RKO (cell line): ENCODE measurements at regions not wholly inside any gene's neighbourhood (a gene's known extent, or its start where the extent isn't known, plus 50 kb on each side); places are given as distances from the start of the nearest gene placed in this dataset.
A peak's percentile ranks its signal among the peaks of the same experiment; 100 is the strongest.

ENCODE experiments used
- DNase-seq: peaks from one replicate; pipeline ENCODE4 v3.0.0-alpha.2; 2016; ENCODE audit warnings: low spot score

DNA sequence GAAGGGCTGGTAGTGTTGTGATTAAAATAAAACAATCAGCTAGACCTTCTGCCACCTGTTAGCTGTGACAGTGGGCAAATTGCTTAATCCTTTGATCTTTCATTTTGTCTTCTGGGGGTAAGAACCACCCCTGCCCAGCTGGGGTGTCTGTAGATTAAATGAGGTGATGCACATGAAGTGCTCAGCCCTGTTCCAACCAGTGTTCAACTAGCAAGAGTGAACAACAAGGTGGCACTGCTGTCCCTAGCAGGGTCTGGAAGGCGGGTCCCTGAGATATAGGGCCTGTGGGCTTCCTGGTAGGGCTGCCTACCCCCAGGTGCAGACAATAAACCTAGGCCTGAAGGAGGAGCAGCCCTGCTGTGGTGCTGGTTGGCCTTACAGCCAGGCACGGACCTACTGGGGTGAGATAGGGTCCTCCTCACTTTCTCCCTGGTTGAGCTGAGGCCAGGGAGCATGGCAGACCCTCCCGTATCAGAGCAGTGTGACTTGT, 60.6 kb downstream of the ARL6IP4 start:
- DNase-seq = no peak

GRCh38 chr12:123040106-123040505, 59.6 kb downstream of the ARL6IP4 start:
- no peak for DNase-seq

GRCh38 chr12:123038966-123039365, 58.5 kb downstream of the ARL6IP4 start:
- no peak for DNase-seq

GRCh38 chr12:123038486-123038885, 58.0 kb downstream of the ARL6IP4 start:
- no peak for DNase-seq

DNA sequence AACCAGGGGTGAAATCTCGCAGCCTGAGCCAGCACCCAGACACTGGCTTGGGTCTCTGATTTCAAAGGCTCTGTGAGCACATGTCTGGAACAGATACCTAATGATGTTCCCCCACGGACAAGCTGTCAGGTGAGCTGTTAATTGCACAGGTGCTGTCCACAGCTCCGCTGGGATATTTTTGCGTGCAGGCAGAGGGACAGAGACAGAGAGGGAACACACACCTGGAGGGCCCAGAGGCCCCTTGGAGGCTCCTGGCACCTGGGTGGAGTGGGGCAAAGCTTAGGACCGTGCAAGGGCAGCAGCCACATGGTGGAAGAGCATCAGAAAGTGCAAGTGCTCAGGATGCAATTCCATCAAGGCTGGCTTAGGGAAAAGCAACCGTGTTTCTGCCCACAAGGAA, 57.3 kb downstream of the ARL6IP4 start:
- no peak for DNase-seq

- DNase-seq = no peak
Observed at GRCh38 chr12:123036466-123037285, 56.2 kb downstream of the ARL6IP4 start.

GRCh38 chr12:123035841-123036240, 55.4 kb downstream of the ARL6IP4 start:
- DNase-seq = no peak

DNA sequence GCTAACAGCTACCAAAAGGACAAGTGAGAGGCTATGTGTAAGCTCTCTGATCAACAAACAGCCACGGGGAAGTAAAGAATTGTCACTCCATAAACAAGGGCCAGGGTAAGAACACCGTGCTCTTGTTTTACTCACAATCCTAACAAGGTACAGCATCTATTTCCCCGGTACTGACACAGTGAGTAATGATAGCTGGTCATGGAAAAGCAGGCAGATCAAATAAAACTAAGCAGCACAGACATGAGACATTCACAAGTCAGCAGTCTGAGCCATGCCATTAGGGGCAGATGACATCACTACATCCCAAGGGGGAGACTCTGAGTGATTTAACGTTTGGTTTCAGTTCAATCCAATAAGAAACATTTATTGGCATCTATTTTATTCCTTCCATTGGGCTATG, 54.4 kb downstream of the ARL6IP4 start:
- peak; percentile 91 for DNase-seq

DNA sequence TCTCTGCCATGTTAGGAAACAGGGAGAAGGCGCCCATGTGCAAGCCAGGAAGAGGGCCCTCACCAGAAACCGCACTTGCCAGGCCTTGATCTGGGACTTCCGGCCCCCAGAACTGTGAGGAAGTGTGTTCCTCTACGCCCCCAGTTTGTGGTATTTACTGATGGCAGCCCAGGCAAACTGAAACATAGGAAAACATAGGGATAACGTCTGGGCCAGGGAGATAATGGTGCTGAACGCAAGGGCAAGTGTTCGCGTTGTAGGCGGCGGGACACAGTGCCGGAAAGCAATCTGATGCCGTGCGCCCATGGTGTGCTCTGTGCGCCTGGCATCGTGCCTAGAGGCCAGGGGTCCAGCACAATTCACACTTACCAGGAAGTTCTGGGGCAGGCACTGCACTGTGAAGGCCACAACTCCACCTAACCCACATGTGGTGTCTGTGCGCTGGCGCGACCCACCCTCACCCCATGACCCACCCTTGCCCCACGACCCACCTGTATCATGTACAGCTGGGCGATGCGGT, 53.6 kb downstream of the ARL6IP4 start:
- no peak for DNase-seq

DNA sequence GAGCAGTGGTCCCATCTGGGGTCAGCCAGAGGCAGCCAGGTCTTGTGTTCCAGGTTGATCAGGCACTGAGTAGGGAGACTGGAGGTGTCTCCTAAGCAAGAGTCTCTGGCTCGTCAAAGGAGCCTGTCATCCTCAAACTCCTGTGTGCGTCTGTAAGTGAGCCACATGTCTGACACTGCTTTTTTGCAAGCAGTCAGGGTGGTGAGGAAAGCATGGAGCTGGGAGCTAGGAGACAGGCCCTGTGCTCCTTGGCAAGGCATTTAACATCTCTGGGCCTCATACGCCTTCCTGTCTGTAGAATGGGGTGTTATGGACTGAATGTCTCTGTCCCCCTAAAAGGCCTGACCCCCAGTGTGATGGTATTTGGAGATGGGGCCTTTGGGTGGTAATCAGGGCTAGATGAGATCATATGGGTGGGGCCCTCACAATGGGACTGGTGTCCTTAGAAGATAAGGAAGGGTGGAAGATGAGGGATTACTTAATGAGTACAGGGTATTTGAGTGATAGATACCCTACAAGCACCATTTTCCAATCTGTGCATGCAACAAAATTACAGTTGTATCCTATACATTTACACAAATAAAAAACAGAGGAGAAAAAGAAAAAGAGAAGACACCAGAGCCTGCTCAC, 53.0 kb downstream of the ARL6IP4 start:
- no peak for DNase-seq

DNA sequence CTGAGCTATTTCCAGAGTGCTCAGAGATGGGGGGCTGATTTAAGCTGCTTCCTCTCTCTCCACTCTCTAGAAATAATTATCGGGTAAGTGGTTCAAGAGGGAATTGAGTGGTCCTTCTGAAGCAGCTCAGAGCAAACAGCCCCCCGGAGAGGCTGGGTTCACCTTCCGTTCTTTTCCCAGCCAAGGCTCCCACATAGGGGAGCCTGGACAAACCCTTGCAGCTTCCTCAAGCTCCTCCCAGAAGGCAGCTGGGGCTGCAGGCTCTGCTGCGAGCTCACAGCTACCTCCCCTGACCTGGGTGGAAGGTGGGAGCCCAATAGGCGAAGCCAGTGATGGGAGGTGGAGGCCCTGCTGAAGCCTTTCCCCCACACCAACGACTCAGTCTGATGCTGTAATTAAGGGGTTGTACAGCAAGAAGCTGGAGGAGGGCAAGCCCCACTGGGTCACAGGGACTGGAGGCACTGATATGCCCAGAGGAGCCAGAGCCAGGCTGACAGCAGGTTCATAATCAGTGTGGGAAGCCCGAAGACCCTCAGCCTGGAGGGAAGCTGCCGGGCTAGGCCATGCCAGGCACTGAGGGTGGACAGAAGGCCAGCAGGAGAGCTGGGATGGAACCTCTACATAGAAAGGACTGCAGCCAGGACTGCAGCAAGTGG, 52.4 kb downstream of the ARL6IP4 start:
- no peak for DNase-seq
